Glutamatergic neuron (in vitro differentiated cells): ENCODE measurements at regions not wholly inside any gene's neighbourhood (a gene's known extent, or its start where the extent isn't known, plus 50 kb on each side); places are given as distances from the start of the nearest gene placed in this dataset.

Experiments
- DNase-seq: peaks from one replicate; pipeline ENCODE4 v3.0.0; 2022
- H3K27ac Mint-ChIP-seq: one replicate; pipeline ENCODE4 v1.8.0; 2020; ENCODE audit warnings: mild to moderate bottlenecking, mixed read lengths, inconsistent platforms; ENCODE audit not compliant: unreplicated experiment
- H3K27me3 Mint-ChIP-seq: one replicate; pipeline ENCODE4 v1.8.0; 2020; ENCODE audit warnings: mild to moderate bottlenecking, moderate library complexity, mixed read lengths, inconsistent platforms; ENCODE audit not compliant: unreplicated experiment
- H3K36me3 Mint-ChIP-seq: one replicate; pipeline ENCODE4 v1.8.0; 2020; ENCODE audit warnings: mild to moderate bottlenecking, mixed read lengths, inconsistent platforms; ENCODE audit not compliant: unreplicated experiment
- H3K4me1 Mint-ChIP-seq: one replicate; pipeline ENCODE4 v1.8.0; 2020; ENCODE audit warnings: mild to moderate bottlenecking, low read depth, mixed read lengths, inconsistent platforms; ENCODE audit not compliant: unreplicated experiment
- H3K4me3 Mint-ChIP-seq: one replicate; pipeline ENCODE4 v1.8.0; 2020; ENCODE audit warnings: mild to moderate bottlenecking, mixed read lengths, inconsistent platforms; ENCODE audit not compliant: unreplicated experiment
- H3K9me3 Mint-ChIP-seq: one replicate; pipeline ENCODE4 v1.8.0; 2020; ENCODE audit warnings: mild to moderate bottlenecking, moderate library complexity, mixed read lengths, inconsistent platforms; ENCODE audit not compliant: unreplicated experiment
- CTCF ChIP-seq: fragments of 200-600 bp; sonication (generic); IDR thresholded peaks from one replicate; pipeline ENCODE4 v1.5.0; 2021; ENCODE audit not compliant: partially characterized antibody, unreplicated experiment

GRCh38 chr5:87103616-87104287, 163.9 kb upstream of the RASA1 start:
- DNase-seq, result no peak
- Mint-ChIP-seq H3K4me1 (no peaks in the 10 kb centered on the region), H3K4me3 (no peak overlapping the region), H3K36me3 (no peaks in the 10 kb centered on the region), H3K27ac (no peak overlapping the region), H3K27me3 (no peaks in the 10 kb centered on the region), H3K9me3 (no peaks in the 10 kb centered on the region)
- TF ChIP-seq CTCF, result no peak

GRCh38 chr5:87105577-87105976, 162.1 kb upstream of the RASA1 start:
- H3K27ac Mint-ChIP-seq, result no peak overlapping the region
- TF ChIP-seq CTCF, result no peak
- H3K36me3 Mint-ChIP-seq, result no peaks in the 10 kb centered on the region
- no peak for DNase-seq
- no peaks in the 10 kb centered on the region for H3K27me3 Mint-ChIP-seq
- no peak overlapping the region for H3K4me3 Mint-ChIP-seq
- H3K4me1 Mint-ChIP-seq, result no peaks in the 10 kb centered on the region
- no peaks in the 10 kb centered on the region for H3K9me3 Mint-ChIP-seq

GRCh38 chr5:87109746-87110145, 157.9 kb upstream of the RASA1 start:
- Mint-ChIP-seq H3K9me3 (no peaks in the 10 kb centered on the region), H3K36me3 (no peaks in the 10 kb centered on the region), H3K4me3 (no peak overlapping the region), H3K27ac (no peak overlapping the region), H3K27me3 (no peaks in the 10 kb centered on the region), H3K4me1 (no peaks in the 10 kb centered on the region)
- no peak for DNase-seq
- no peak for TF ChIP-seq CTCF

GRCh38 chr5:87110721-87111120, 157.0 kb upstream of the RASA1 start:
- no peak for DNase-seq
- Mint-ChIP-seq H3K4me1 (no peaks in the 10 kb centered on the region), H3K36me3 (no peaks in the 10 kb centered on the region), H3K27me3 (no peaks in the 10 kb centered on the region), H3K9me3 (no peaks in the 10 kb centered on the region), H3K4me3 (no peak overlapping the region), H3K27ac (no peak overlapping the region)
- no peak for TF ChIP-seq CTCF

GRCh38 chr5:87113861-87114260, 153.8 kb upstream of the RASA1 start:
- Mint-ChIP-seq H3K4me1 (no peaks in the 10 kb centered on the region), H3K27me3 (no peaks in the 10 kb centered on the region), H3K36me3 (no peaks in the 10 kb centered on the region), H3K4me3 (no peak overlapping the region), H3K9me3 (no peaks in the 10 kb centered on the region), H3K27ac (no peak overlapping the region)
- no peak for TF ChIP-seq CTCF
- DNase-seq, result no peak
